ENCODE measurements at regions not wholly inside any gene's neighbourhood (a gene's known extent, or its start where the extent isn't known, plus 50 kb on each side); places are given as distances from the start of the nearest gene placed in this dataset.
A peak's percentile ranks its signal among the peaks of the same experiment; 100 is the strongest.

DNA sequence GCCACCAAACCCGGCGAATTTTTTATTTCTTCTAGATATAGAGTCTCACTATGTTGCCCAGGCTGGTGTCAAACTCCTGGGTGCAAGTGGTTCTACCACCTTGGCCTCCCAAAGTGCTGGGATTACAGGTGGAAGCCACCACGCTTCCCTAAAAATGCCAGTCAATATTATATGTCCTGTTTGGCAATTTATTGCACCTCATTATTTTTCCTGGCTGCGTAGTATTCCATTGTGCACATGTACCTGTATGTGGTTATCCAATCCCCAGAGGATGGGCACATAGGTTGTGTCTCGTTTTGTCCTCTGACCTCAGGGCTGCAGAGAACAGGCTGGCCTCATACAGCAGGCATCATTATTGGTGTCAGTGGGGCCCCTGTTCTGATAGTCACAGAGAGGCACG is 181.7 kb downstream of the C9orf50 start:
- ChIA-PET CTCF (no interaction called here), POLR2A (ENCODE audit: unreplicated experiment) (no interaction called here)
- H3K27me3 ChIP-seq (ENCODE audit: insufficient read depth, low read depth) = peaks cover 21% of the 10 kb centered on the region
- no peaks in the 10 kb centered on the region for H3K36me3 ChIP-seq (ENCODE audit: low read depth)
- H3K4me3 ChIP-seq = no peak overlapping the region
- BruUV-seq (replicated peaks) = no TSS peak
- H3K9me3 ChIP-seq (ENCODE audit: insufficient read depth, low read depth) = no peaks in the 10 kb centered on the region
- H3K9me2 ChIP-seq (ENCODE audit: insufficient read depth) = no peaks in the 10 kb centered on the region
- no peaks in the 10 kb centered on the region for H4K20me1 ChIP-seq (ENCODE audit: insufficient read depth)
- no peak overlapping the region for H2AFZ ChIP-seq
- intact Hi-C loops (cut with micrococcal nuclease; ENCODE audit: unreplicated experiment) = no loop called here
- DNase-seq = no peak
- TF ChIP-seq CTCF (conservative IDR thresholded peaks at IDR 0.05) (no peak), EZH2 (IDR thresholded peaks at IDR 0.05; ENCODE audit: low read depth) (no peak)
- no peak overlapping the region for H3K27ac ChIP-seq
- 0 out of 2 replicates have a peak, but pooled peaks cover 5% of the 10 kb centered on the region for H3F3A ChIP-seq (ENCODE audit: insufficient read depth, low read depth)
- no peaks in the 10 kb centered on the region for H3K79me2 ChIP-seq (ENCODE audit: low read depth)
- no peak overlapping the region for H3K4me2 ChIP-seq
- H3K4me1 ChIP-seq (replicated peaks; ENCODE audit: insufficient read depth) = no peaks in the 10 kb centered on the region

GRCh38 chr9:129437626-129438323 is 183.1 kb downstream of the C9orf50 start:
- no peak for DNase-seq
- H3F3A ChIP-seq (ENCODE audit: insufficient read depth, low read depth) = 0 out of 2 replicates have a peak, but pooled peaks cover 5% of the 10 kb centered on the region
- peaks cover 21% of the 10 kb centered on the region for H3K27me3 ChIP-seq (ENCODE audit: insufficient read depth, low read depth)
- no peaks in the 10 kb centered on the region for H3K9me3 ChIP-seq (ENCODE audit: insufficient read depth, low read depth)
- ChIA-PET POLR2A (ENCODE audit: unreplicated experiment) (interaction anchor here (0.6 to 0.7 kb wide), 2 partner anchors 14 to 22 kb away, joined by 3 to 5 read pairs; no protein-coding TSS in a partner anchor), CTCF (no interaction called here)
- no TSS peak for BruUV-seq (replicated peaks)
- no peaks in the 10 kb centered on the region for H3K4me1 ChIP-seq (replicated peaks; ENCODE audit: insufficient read depth)
- H4K20me1 ChIP-seq (ENCODE audit: insufficient read depth) = no peaks in the 10 kb centered on the region
- H3K27ac ChIP-seq = no peak overlapping the region
- H2AFZ ChIP-seq = peak overlapping the region; percentile 79
- no peaks in the 10 kb centered on the region for H3K36me3 ChIP-seq (ENCODE audit: low read depth)
- intact Hi-C loops (cut with micrococcal nuclease; ENCODE audit: unreplicated experiment) = no loop called here
- no peaks in the 10 kb centered on the region for H3K9me2 ChIP-seq (ENCODE audit: insufficient read depth)
- H3K79me2 ChIP-seq (ENCODE audit: low read depth) = no peaks in the 10 kb centered on the region
- peak overlapping the region; percentile 52; the same call in 1 of the 2 replicates for H3K4me3 ChIP-seq
- peak overlapping the region; percentile 84 for H3K4me2 ChIP-seq
- TF ChIP-seq CTCF (conservative IDR thresholded peaks at IDR 0.05) (no peak), EZH2 (IDR thresholded peaks at IDR 0.05; ENCODE audit: low read depth) (no peak)

DNA sequence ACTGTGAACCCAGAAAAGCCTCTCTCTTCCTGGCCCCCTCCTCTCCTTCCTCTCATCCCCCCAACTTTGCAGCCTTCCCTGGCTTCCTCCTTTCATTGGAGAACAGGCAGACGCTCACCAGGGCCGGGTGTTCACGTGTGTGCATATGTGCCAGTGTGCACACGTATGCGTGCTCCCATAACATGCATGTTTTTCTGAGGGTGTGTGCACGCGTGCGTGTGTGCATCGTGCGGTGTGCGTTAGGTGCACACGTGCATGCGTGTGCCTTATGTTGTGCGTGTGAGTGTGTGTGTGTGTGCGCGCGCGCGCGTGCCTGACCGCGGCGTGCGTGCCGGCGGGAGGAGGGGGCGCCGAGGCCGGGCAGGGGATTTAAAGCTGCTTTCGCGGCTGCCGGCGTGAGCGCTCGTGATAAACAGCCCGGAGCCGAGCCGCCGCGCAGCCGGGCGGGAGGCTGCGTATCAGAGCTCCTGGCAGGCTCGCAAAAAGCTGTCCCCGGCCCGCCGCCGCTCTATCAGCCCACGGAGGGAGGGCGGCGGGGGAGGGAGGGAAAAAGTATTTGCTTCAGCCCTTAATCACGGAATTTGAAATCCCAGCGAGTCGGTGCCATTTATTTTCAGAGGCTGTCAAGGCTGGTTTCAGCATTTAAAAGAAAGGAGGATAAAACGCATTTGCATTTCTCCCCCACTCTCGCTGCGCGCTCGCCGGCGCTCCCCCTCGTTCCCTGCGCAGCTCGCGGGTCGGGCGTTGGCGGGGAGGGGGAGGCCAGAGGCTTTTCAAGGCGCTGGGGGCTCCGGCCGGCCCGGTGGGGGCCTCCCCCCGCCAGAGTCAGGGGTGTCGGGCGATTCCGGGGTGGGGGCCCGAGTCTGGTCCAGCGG is 183.9 kb downstream of the C9orf50 start:
- H3F3A ChIP-seq (ENCODE audit: insufficient read depth, low read depth) = 0 out of 2 replicates have a peak, but pooled peaks cover 5% of the 10 kb centered on the region
- H3K4me2 ChIP-seq = peak overlapping the region; percentile 84
- H3K79me2 ChIP-seq (ENCODE audit: low read depth) = no peaks in the 10 kb centered on the region
- H3K4me3 ChIP-seq = peak overlapping the region; percentile 52; the same call in 1 of the 2 replicates
- no peak overlapping the region for H3K27ac ChIP-seq
- peaks cover 21% of the 10 kb centered on the region for H3K27me3 ChIP-seq (ENCODE audit: insufficient read depth, low read depth)
- no peaks in the 10 kb centered on the region for H3K36me3 ChIP-seq (ENCODE audit: low read depth)
- BruUV-seq (replicated peaks) = no TSS peak
- ChIA-PET CTCF (interaction anchor here (0.6 kb wide), 2 partner anchors 52 to 406 kb away, joined by 3 to 4 read pairs; no protein-coding TSS in a partner anchor), POLR2A (ENCODE audit: unreplicated experiment) (interaction anchor here (0.6 to 0.7 kb wide), 4 partner anchors 13 to 300 kb away, joined by 3 to 5 read pairs (median 3); no protein-coding TSS in a partner anchor)
- no peaks in the 10 kb centered on the region for H3K9me2 ChIP-seq (ENCODE audit: insufficient read depth)
- TF ChIP-seq CTCF (conservative IDR thresholded peaks at IDR 0.05) (no peak), EZH2 (IDR thresholded peaks at IDR 0.05; ENCODE audit: low read depth) (no peak)
- no peaks in the 10 kb centered on the region for H3K4me1 ChIP-seq (replicated peaks; ENCODE audit: insufficient read depth)
- DNase-seq = peak in 1 of 2 experiments; percentile 31
- H3K9me3 ChIP-seq (ENCODE audit: insufficient read depth, low read depth) = no peaks in the 10 kb centered on the region
- no peaks in the 10 kb centered on the region for H4K20me1 ChIP-seq (ENCODE audit: insufficient read depth)
- intact Hi-C loops (cut with micrococcal nuclease; ENCODE audit: unreplicated experiment) = no loop called here
- H2AFZ ChIP-seq = peak overlapping the region; percentile 79
